ENCODE measurements at regions not wholly inside any gene's neighbourhood (a gene's known extent, or its start where the extent isn't known, plus 50 kb on each side); places are given as distances from the start of the nearest gene placed in this dataset.
A peak's percentile ranks its signal among the peaks of the same experiment; 100 is the strongest.

- Histone ChIP-seq H3K4me3 (no peak overlapping the region), H3K9me3 (no peaks in the 10 kb centered on the region), H3K27me3 (no peaks in the 10 kb centered on the region), H3K27ac (no peak overlapping the region), H3K4me1 (no peaks in the 10 kb centered on the region), H3K36me3 (no peaks in the 10 kb centered on the region)
- no peak for TF ChIP-seq POLR2A (IDR thresholded peaks at IDR 0.05)
- TF ChIP-seq, protein P1, sequence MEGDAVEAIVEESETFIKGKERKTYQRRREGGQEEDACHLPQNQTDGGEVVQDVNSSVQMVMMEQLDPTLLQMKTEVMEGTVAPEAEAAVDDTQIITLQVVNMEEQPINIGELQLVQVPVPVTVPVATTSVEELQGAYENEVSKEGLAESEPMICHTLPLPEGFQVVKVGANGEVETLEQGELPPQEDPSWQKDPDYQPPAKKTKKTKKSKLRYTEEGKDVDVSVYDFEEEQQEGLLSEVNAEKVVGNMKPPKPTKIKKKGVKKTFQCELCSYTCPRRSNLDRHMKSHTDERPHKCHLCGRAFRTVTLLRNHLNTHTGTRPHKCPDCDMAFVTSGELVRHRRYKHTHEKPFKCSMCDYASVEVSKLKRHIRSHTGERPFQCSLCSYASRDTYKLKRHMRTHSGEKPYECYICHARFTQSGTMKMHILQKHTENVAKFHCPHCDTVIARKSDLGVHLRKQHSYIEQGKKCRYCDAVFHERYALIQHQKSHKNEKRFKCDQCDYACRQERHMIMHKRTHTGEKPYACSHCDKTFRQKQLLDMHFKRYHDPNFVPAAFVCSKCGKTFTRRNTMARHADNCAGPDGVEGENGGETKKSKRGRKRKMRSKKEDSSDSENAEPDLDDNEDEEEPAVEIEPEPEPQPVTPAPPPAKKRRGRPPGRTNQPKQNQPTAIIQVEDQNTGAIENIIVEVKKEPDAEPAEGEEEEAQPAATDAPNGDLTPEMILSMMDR (IDR thresholded peaks at IDR 0.05), result no peak
- no peak for TF ChIP-seq EP300 (IDR thresholded peaks at IDR 0.05)
- no peak for TF ChIP-seq POLR2AphosphoS5 (IDR thresholded peaks at IDR 0.05)
- DNase-seq (ENCODE audit: low spot score in 2 of 2), result peak; percentile 43 to 53
- WGBS, result 95% methylated on average over 17 of the region's 21 CpGs
Measured at GRCh38 chr10:124288928-124289850, 129.5 kb downstream of the OAT start.

DNA sequence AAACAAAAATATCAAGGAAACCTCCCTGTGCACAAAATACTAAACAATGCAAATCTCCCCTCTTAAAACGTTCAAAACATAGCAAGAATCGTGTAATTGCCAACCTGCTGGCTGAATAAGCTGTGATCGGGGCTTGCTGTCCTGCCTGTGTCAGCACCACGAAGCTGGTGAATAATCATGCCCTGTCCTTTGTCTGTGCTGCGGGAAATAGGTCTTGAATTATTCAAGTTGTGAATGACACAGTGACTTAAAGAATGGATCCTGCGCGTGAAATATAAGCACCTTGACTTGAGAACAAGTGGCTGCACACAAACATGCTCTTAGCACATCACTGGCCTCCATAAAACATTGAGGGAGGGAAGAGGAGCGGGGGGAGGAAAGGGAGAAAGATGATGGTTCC lies 130.2 kb downstream of the OAT start:
- TF ChIP-seq POLR2A (IDR thresholded peaks at IDR 0.05), result no peak
- TF ChIP-seq, protein P1 (IDR thresholded peaks at IDR 0.05), result no peak
- no peak for TF ChIP-seq POLR2AphosphoS5 (IDR thresholded peaks at IDR 0.05)
- TF ChIP-seq EP300 (IDR thresholded peaks at IDR 0.05), result no peak
- no peak overlapping the region for H3K4me3 ChIP-seq
- H3K9me3 ChIP-seq, result no peaks in the 10 kb centered on the region
- no peak overlapping the region for H3K27ac ChIP-seq
- peak in 1 of 2 donors; percentile 35 for DNase-seq (ENCODE audit: low spot score in 2 of 2)
- H3K27me3 ChIP-seq, result no peaks in the 10 kb centered on the region
- 93% methylated on average over 8 of the region's 8 CpGs for WGBS
- H3K4me1 ChIP-seq, result no peaks in the 10 kb centered on the region
- H3K36me3 ChIP-seq, result no peaks in the 10 kb centered on the region

DNA sequence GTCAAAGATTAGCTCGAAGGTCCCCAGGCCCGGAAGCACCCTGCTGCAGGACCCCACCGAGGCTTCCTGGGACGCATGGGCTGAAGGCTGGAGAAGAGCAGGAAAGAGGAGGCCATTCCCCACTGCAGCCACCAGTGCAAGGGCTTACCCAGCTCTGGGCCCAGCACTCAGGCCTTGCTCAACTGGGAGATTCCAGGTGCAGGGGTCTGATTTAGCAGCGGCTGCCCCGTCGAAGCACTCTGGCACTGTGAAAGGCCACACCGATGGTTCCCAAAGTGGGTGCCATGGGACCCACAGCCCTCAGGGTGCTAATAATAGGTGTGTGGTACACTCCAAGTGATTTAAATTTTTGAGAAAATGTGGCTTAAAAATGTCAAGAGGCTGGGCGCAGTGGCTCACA lies 130.9 kb downstream of the OAT start:
- H3K27ac ChIP-seq, result no peak overlapping the region
- H3K36me3 ChIP-seq, result no peaks in the 10 kb centered on the region
- H3K27me3 ChIP-seq, result no peaks in the 10 kb centered on the region
- WGBS, result 92% methylated on average over 9 of the region's 9 CpGs
- no peaks in the 10 kb centered on the region for H3K4me1 ChIP-seq
- TF ChIP-seq POLR2AphosphoS5 (IDR thresholded peaks at IDR 0.05) (no peak), EP300 (IDR thresholded peaks at IDR 0.05) (no peak), POLR2A (IDR thresholded peaks at IDR 0.05) (no peak)
- TF ChIP-seq, protein P1 (IDR thresholded peaks at IDR 0.05), result no peak
- no peak overlapping the region for H3K4me3 ChIP-seq
- peak; percentile 41 to 48 for DNase-seq (ENCODE audit: low spot score in 2 of 2)
- H3K9me3 ChIP-seq, result no peaks in the 10 kb centered on the region

GRCh38 chr10:124287071-124287685 lies 131.5 kb downstream of the OAT start:
- H3K9me3 ChIP-seq, result no peaks in the 10 kb centered on the region
- TF ChIP-seq, protein P1 (IDR thresholded peaks at IDR 0.05), result no peak
- TF ChIP-seq POLR2AphosphoS5 (IDR thresholded peaks at IDR 0.05), result no peak
- WGBS, result 93% methylated on average over 10 of the region's 10 CpGs
- no peak overlapping the region for H3K27ac ChIP-seq
- no peaks in the 10 kb centered on the region for H3K36me3 ChIP-seq
- no peaks in the 10 kb centered on the region for H3K4me1 ChIP-seq
- no peak overlapping the region for H3K4me3 ChIP-seq
- no peaks in the 10 kb centered on the region for H3K27me3 ChIP-seq
- peak; percentile 20 to 65 for DNase-seq (ENCODE audit: low spot score in 2 of 2)

DNA sequence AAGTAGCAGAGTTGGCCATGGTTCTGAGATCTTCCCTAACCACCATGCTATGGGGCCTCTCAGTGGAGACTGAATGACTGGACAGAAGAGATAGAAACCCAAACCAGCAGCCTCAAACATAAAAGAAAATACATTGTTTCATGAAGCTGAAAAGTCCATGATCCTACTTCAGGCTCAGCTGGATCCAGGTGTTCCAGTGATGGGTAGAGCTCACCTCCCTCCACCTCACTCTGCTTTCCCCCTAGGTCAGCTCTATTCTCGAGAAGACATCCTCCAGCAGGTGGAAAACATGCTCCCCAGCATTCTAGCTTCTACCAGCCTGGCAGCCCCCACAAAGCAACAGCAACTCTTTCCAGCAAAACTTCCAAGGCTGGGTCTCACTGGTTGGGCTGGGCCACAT lies 132.1 kb downstream of the OAT start:
- TF ChIP-seq POLR2AphosphoS5 (IDR thresholded peaks at IDR 0.05), result no peak
- TF ChIP-seq EP300 (IDR thresholded peaks at IDR 0.05), result no peak
- no peak for TF ChIP-seq POLR2A (IDR thresholded peaks at IDR 0.05)
- TF ChIP-seq, protein P1 (IDR thresholded peaks at IDR 0.05), result no peak
- no peak overlapping the region for H3K27ac ChIP-seq
- H3K27me3 ChIP-seq, result no peaks in the 10 kb centered on the region
- no peaks in the 10 kb centered on the region for H3K4me1 ChIP-seq
- H3K9me3 ChIP-seq, result no peaks in the 10 kb centered on the region
- no peak overlapping the region for H3K4me3 ChIP-seq
- WGBS, result 100% methylated on average over 1 of the region's 1 CpG
- no peaks in the 10 kb centered on the region for H3K36me3 ChIP-seq
- DNase-seq (ENCODE audit: low spot score in 2 of 2), result peak; percentile 18 to 20

Data from suprapubic skin (tissue), 4 donors.